IMR-90 (cell line): ENCODE measurements at regions not wholly inside any gene's neighbourhood (a gene's known extent, or its start where the extent isn't known, plus 50 kb on each side); places are given as distances from the start of the nearest gene placed in this dataset.

Experiments
- ATAC-seq: fragments of 200-7000 bp; cut with Tn5 transposase; 2 replicates; pipeline ENCODE4 v1.9.1; 2020; ENCODE audit warnings: low read depth, mild to moderate bottlenecking, moderate library complexity
- BruUV-seq: library from RNA; stranded (reverse); fragments of 400-500 nt; replicated peaks from 2 replicates; lab custom pipeline; 2021; lab: Mats Ljungman, UMichigan
- CTCF ChIA-PET: fragments of 300-600 bp; formaldehyde crosslinking; extraction: SDS; loops from one replicate; lab custom pipeline; 2021; ENCODE audit warnings: antibody characterized with exemption; lab: Yijun Ruan, JAX
- POLR2A ChIA-PET: fragments of 300-600 bp; sonication (Branson Sonifier 250); formaldehyde crosslinking; loops from one replicate; lab custom pipeline; 2022; ENCODE audit warnings: antibody characterized with exemption; ENCODE audit not compliant: unreplicated experiment; lab: Charles Lee
- DNase-seq: peaks from one replicate; pipeline ENCODE4 v3.0.0; 2013
- H2AFZ ChIP-seq: replicated peaks from 2 replicates; pipeline ENCODE3; 2013; ENCODE audit warnings: low read length, mild to moderate bottlenecking; ENCODE audit not compliant: poor library complexity
- H2AK5ac ChIP-seq: 2 replicates; pipeline ENCODE4 v1.6.1; 2013; ENCODE audit warnings: low read depth, low read length, inconsistent platforms
- H2AK9ac ChIP-seq: replicated peaks from 2 replicates; pipeline ENCODE3; 2013; ENCODE audit warnings: mild to moderate bottlenecking, low read depth, low read length, moderate library complexity; ENCODE audit not compliant: poor library complexity
- H2BK120ac ChIP-seq: 2 replicates; pipeline ENCODE4 v1.6.1; 2013; ENCODE audit warnings: low read depth, low read length, inconsistent platforms
- H2BK15ac ChIP-seq: 3 replicates; pipeline ENCODE4 v1.6.1; 2013; ENCODE audit warnings: low read depth, low read length, inconsistent platforms
- H2BK20ac ChIP-seq: 2 replicates; pipeline ENCODE4 v1.6.1; 2013; ENCODE audit warnings: low read depth, mild to moderate bottlenecking, inconsistent platforms, low read length, moderate library complexity
- H2BK5ac ChIP-seq: 2 replicates; pipeline ENCODE4 v1.6.1; 2013; ENCODE audit warnings: mild to moderate bottlenecking, low read depth, low read length, inconsistent platforms; ENCODE audit not compliant: poor library complexity, severe bottlenecking
- H3K14ac ChIP-seq: replicated peaks from 2 replicates; pipeline ENCODE4 v1.6.1; 2013; ENCODE audit warnings: low read depth, low read length, inconsistent platforms
- H3K18ac ChIP-seq: 2 replicates; pipeline ENCODE4 v1.6.1; 2013; ENCODE audit warnings: low read depth, low read length, control low read depth
- H3K23ac ChIP-seq: 2 replicates; pipeline ENCODE4 v1.6.1; 2013; ENCODE audit warnings: low read depth, low read length, inconsistent platforms
- H3K27ac ChIP-seq: 2 replicates; pipeline ENCODE4 v1.5.1; 2013; ENCODE audit warnings: mild to moderate bottlenecking, control low read depth, low read length; ENCODE audit not compliant: insufficient read depth
- H3K27me3 ChIP-seq: 2 replicates; pipeline ENCODE4 v1.6.1; 2013; ENCODE audit warnings: low read length; ENCODE audit not compliant: control insufficient read depth, insufficient read depth
- H3K36me3 ChIP-seq: 2 replicates; pipeline ENCODE4 v1.6.1; 2013; ENCODE audit warnings: low read length, mixed read lengths; ENCODE audit not compliant: control insufficient read depth, insufficient read depth
- H3K4ac ChIP-seq: 2 replicates; pipeline ENCODE4 v1.6.1; 2013; ENCODE audit warnings: low read depth, low read length, inconsistent platforms
- H3K4me1 ChIP-seq: 2 replicates; pipeline ENCODE4 v1.6.1; 2013; ENCODE audit warnings: low read length, mixed read lengths; ENCODE audit not compliant: control insufficient read depth, insufficient read depth
- H3K4me2 ChIP-seq: 2 replicates; pipeline ENCODE4 v1.6.1; 2013; ENCODE audit warnings: low read depth, mild to moderate bottlenecking, control low read depth, low read length, moderate library complexity
- H3K4me3 ChIP-seq: 2 replicates; pipeline ENCODE4 v1.5.1; 2013; ENCODE audit warnings: low read depth, mild to moderate bottlenecking, control low read depth, low read length, moderate library complexity; ENCODE audit not compliant: insufficient read depth
- H3K56ac ChIP-seq: 2 replicates; pipeline ENCODE4 v1.6.1; 2013; ENCODE audit warnings: low read length, inconsistent platforms; ENCODE audit not compliant: insufficient read depth; ENCODE audit errors: extremely low read depth
- H3K79me1 ChIP-seq, 2 experiments: 2 replicates each; pipeline ENCODE4 v1.6.1; 2013; ENCODE audit warnings: low read length in 2 of 2, inconsistent platforms in 1 of 2, low read depth in 1 of 2
- H3K9ac ChIP-seq: 2 replicates; pipeline ENCODE4 v1.6.1; 2013; ENCODE audit warnings: low read depth, low read length, control low read depth
- H3K9me1 ChIP-seq: 2 replicates; pipeline ENCODE4 v1.6.1; 2013; ENCODE audit warnings: low read length, inconsistent platforms; ENCODE audit not compliant: insufficient read depth
- H3K9me3 ChIP-seq: 2 replicates; pipeline ENCODE4 v1.6.1; 2013; ENCODE audit warnings: low read length; ENCODE audit not compliant: control insufficient read depth, insufficient read depth
- H4K20me1 ChIP-seq: 2 replicates; pipeline ENCODE4 v1.6.1; 2013; ENCODE audit warnings: low read length, inconsistent platforms; ENCODE audit not compliant: insufficient read depth
- H4K5ac ChIP-seq: 2 replicates; pipeline ENCODE4 v1.6.1; 2013; ENCODE audit warnings: mild to moderate bottlenecking, low read depth, low read length, control low read depth
- H4K8ac ChIP-seq, 2 experiments: 2 replicates each; pipeline ENCODE4 v1.6.1; 2013; ENCODE audit warnings: low read depth in 2 of 2, low read length in 2 of 2, control low read depth in 1 of 2, inconsistent platforms in 1 of 2
- H4K91ac ChIP-seq: 2 replicates; pipeline ENCODE4 v1.6.1; 2013; ENCODE audit warnings: low read depth, low read length, inconsistent platforms; ENCODE audit not compliant: insufficient read depth
- CEBPB ChIP-seq: IDR thresholded peaks from 2 replicates; pipeline ENCODE4 v1.6.1; 2012; ENCODE audit warnings: low read depth, low read length, improper control_type of control experiment
- CHD1 ChIP-seq: IDR thresholded peaks from 2 replicates; pipeline ENCODE4 v1.6.1; 2012; ENCODE audit warnings: low read depth, low read length, improper control_type of control experiment
- CTCF ChIP-seq: conservative IDR thresholded peaks from 2 replicates; pipeline ENCODE4 v1.5.1; 2012; ENCODE audit warnings: mild to moderate bottlenecking, low read depth, low read length, improper control_type of control experiment
- MAFK ChIP-seq: IDR thresholded peaks from 2 replicates; pipeline ENCODE4 v1.6.1; 2012; ENCODE audit warnings: low read depth, low read length, improper control_type of control experiment
- MXI1 ChIP-seq: IDR thresholded peaks from 2 replicates; pipeline ENCODE4 v1.6.1; 2012; ENCODE audit warnings: low read depth, mild to moderate bottlenecking, low read length, moderate library complexity, borderline replicate concordance
- RAD21 ChIP-seq: IDR thresholded peaks from 2 replicates; pipeline ENCODE4 v1.6.1; 2012; ENCODE audit warnings: low read length, improper control_type of control experiment
- RCOR1 ChIP-seq: IDR thresholded peaks from 2 replicates; pipeline ENCODE4 v1.6.1; 2012; ENCODE audit warnings: mild to moderate bottlenecking, low read length, improper control_type of control experiment; ENCODE audit not compliant: insufficient replicate concordance
- RFX5 ChIP-seq: IDR thresholded peaks from 2 replicates; pipeline ENCODE4 v1.8.0; 2012; ENCODE audit warnings: low read depth, mild to moderate bottlenecking, low read length, moderate library complexity
- SMC3 ChIP-seq: fragments of 150-350 bp; IDR thresholded peaks from 2 replicates; pipeline ENCODE4 v1.6.1; 2016; ENCODE audit warnings: low read depth, mild to moderate bottlenecking, antibody characterized with exemption, low read length, moderate library complexity
- WGBS, 2 experiments: methylation state at CpG; one replicate each; pipeline versions ENCODE4 v1.1.5 to v1.1.7; 2013; ENCODE audit warnings: missing lambda C conversion rate in 2 of 2; ENCODE audit not compliant: insufficient read length in 1 of 2; ENCODE audit errors: extremely low coverage in 2 of 2; 5-methylcytosine and 5-hydroxymethylcytosine counted together
- dilution Hi-C: fragments of 300-500 bp; cut with HindIII; formaldehyde crosslinking; loops from one replicate; pipeline ENCODE4 v1.14.3; 2018; ENCODE audit warnings: low sequenced_read_pairs; ENCODE audit not compliant: unreplicated experiment
- in situ Hi-C: fragments of 300-500 bp; cut with MboI; formaldehyde crosslinking; loops from 3 replicates; pipeline ENCODE4 v1.14.3; 2019; ENCODE audit warnings: low sequenced_read_pairs, inconsistent platforms, mixed read lengths
- intact Hi-C: fragments of 100-400 bp; cut with micrococcal nuclease; formaldehyde crosslinking; loops from 2 replicates; pipeline ENCODE4 v1.10.0; 2022
- TF ChIP-seq, protein P1 (sequence below): fragments of 150-350 bp; IDR thresholded peaks from 2 replicates; pipeline ENCODE4 v1.6.1; 2017; ENCODE audit warnings: mild to moderate bottlenecking, antibody characterized with exemption, low read length, low read depth

- BruUV-seq = no TSS peak
- H3K27me3 ChIP-seq = no peaks in the 10 kb centered on the region
- H2AK5ac ChIP-seq = no peak overlapping the region
- H3K4me2 ChIP-seq = no peak overlapping the region
- TF ChIP-seq CEBPB (no peak), MAFK (no peak), RAD21 (no peak), MXI1 (no peak), CTCF (no peak), RFX5 (no peak), CHD1 (no peak), RCOR1 (no peak), SMC3 (no peak)
- TF ChIP-seq, protein P1, sequence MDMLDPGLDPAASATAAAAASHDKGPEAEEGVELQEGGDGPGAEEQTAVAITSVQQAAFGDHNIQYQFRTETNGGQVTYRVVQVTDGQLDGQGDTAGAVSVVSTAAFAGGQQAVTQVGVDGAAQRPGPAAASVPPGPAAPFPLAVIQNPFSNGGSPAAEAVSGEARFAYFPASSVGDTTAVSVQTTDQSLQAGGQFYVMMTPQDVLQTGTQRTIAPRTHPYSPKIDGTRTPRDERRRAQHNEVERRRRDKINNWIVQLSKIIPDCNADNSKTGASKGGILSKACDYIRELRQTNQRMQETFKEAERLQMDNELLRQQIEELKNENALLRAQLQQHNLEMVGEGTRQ = no peak
- in situ Hi-C loops = no loop called here
- no peak overlapping the region for H2BK15ac ChIP-seq
- H2BK120ac ChIP-seq = no peak overlapping the region
- H3K56ac ChIP-seq = no peak overlapping the region
- WGBS, 2 experiments = no CpG with 5 or more reads among the region's 5 CpGs
- H3K79me1 ChIP-seq = no peaks in the 10 kb centered on the region
- no peak for ATAC-seq
- H3K4me3 ChIP-seq = no peak overlapping the region
- dilution Hi-C loops = no loop called here
- no peak overlapping the region for H4K91ac ChIP-seq
- H4K20me1 ChIP-seq = no peaks in the 10 kb centered on the region
- ChIA-PET CTCF (no interaction called here), POLR2A (no interaction called here)
- no peak overlapping the region for H3K9ac ChIP-seq
- no peaks in the 10 kb centered on the region for H3K9me3 ChIP-seq
- intact Hi-C loops = no loop called here
- no peak for DNase-seq
- no peak overlapping the region; the same call in 1 of the 2 replicates for H3K18ac ChIP-seq
- no peak overlapping the region for H2BK20ac ChIP-seq
- H3K4me1 ChIP-seq = no peaks in the 10 kb centered on the region
- H2BK5ac ChIP-seq = no peak overlapping the region
- no peaks in the 10 kb centered on the region for H3K36me3 ChIP-seq
- H3K4ac ChIP-seq = no peak overlapping the region
- no peak overlapping the region for H2AFZ ChIP-seq
- no peak overlapping the region; a peak in 1 of 4 replicates for H4K8ac ChIP-seq
- H3K27ac ChIP-seq = no peak overlapping the region
- H4K5ac ChIP-seq = no peak overlapping the region
- H2AK9ac ChIP-seq = no peak overlapping the region
- no peak overlapping the region for H3K23ac ChIP-seq
- H3K9me1 ChIP-seq = no peaks in the 10 kb centered on the region
- no peak overlapping the region for H3K14ac ChIP-seq
Measured at GRCh38 chr11:28393348-28393747, 285.2 kb downstream of the METTL15 start.
